GM19452 (cell line): ENCODE measurements at regions not wholly inside any gene's neighbourhood (a gene's known extent, or its start where the extent isn't known, plus 50 kb on each side); places are given as distances from the start of the nearest gene placed in this dataset.

Experiments used
- ATAC-seq: cut with Tn5 transposase; IDR thresholded peaks from one replicate; pipeline ENCODE4 v1.9.1; 2021; ENCODE audit not compliant: unreplicated experiment

- ATAC-seq = no peak
Measured at GRCh38 chr12:115716551-115716950, 560.9 kb downstream of the MED13L start.

- ATAC-seq = no peak
Measured at GRCh38 chr12:115712676-115713075, 564.8 kb downstream of the MED13L start.

- ATAC-seq = no peak
Measured at GRCh38 chr12:115710104-115710564, 567.4 kb downstream of the MED13L start.

- no peak for ATAC-seq
Measured at GRCh38 chr12:115709540-115710011, 567.9 kb downstream of the MED13L start.

GRCh38 chr12:115708801-115709200, 568.7 kb downstream of the MED13L start:
- ATAC-seq = no peak

- no peak for ATAC-seq
Measured at GRCh38 chr12:115700896-115701465, 576.5 kb downstream of the MED13L start.

- ATAC-seq = no peak
Measured at GRCh38 chr12:115700081-115700480, 577.4 kb downstream of the MED13L start.

GRCh38 chr12:115698257-115698656, 579.2 kb downstream of the MED13L start:
- ATAC-seq = no peak

- no peak for ATAC-seq
Measured at GRCh38 chr12:115697340-115697739, 580.2 kb downstream of the MED13L start.

GRCh38 chr12:115694564-115694963, 582.9 kb downstream of the MED13L start:
- ATAC-seq = no peak

- no peak for ATAC-seq
Measured at GRCh38 chr12:115693970-115694369, 583.5 kb downstream of the MED13L start.

- ATAC-seq = no peak
Measured at GRCh38 chr12:115691123-115691522, 586.4 kb downstream of the MED13L start.

- ATAC-seq = no peak
Measured at GRCh38 chr12:115687094-115687493, 590.4 kb downstream of the MED13L start.

GRCh38 chr12:115683240-115683780, 594.2 kb downstream of the MED13L start:
- no peak for ATAC-seq

GRCh38 chr12:115680967-115681366, 596.5 kb downstream of the MED13L start:
- ATAC-seq = no peak

GRCh38 chr12:115672506-115673080, 604.9 kb downstream of the MED13L start:
- ATAC-seq = no peak

- ATAC-seq = no peak
Measured at GRCh38 chr12:115672086-115672485, 605.4 kb downstream of the MED13L start.

- ATAC-seq = no peak
Measured at GRCh38 chr12:115670869-115671268, 606.6 kb downstream of the MED13L start.

GRCh38 chr12:115667116-115667515, 610.4 kb downstream of the MED13L start:
- no peak for ATAC-seq

GRCh38 chr12:115666168-115666567, 611.3 kb downstream of the MED13L start:
- ATAC-seq = no peak

- no peak for ATAC-seq
Measured at GRCh38 chr12:115661112-115661511, 616.4 kb downstream of the MED13L start.

GRCh38 chr12:115660211-115660805, 617.2 kb downstream of the MED13L start:
- ATAC-seq = no peak
